WTC11 (cell line): ENCODE measurements at regions not wholly inside any gene's neighbourhood (a gene's known extent, or its start where the extent isn't known, plus 50 kb on each side); places are given as distances from the start of the nearest gene placed in this dataset.

Source experiments
- ATAC-seq: fragments of 200-7000 bp; cut with Tn5 transposase; 2 replicates; pipeline ENCODE4 v1.10.0; 2021; ENCODE audit warnings: mild to moderate bottlenecking, moderate library complexity
- CTCF ChIA-PET: fragments of 300-600 bp; sonication (Branson Sonifier 250); formaldehyde crosslinking; loops from one replicate; lab custom pipeline; 2021; ENCODE audit warnings: antibody characterized with exemption; lab: Charles Lee
- POLR2A ChIA-PET: fragments of 350-600 bp; sonication (Branson Sonifier 250); formaldehyde crosslinking; loops from one replicate; lab custom pipeline; 2021; ENCODE audit warnings: antibody characterized with exemption; lab: Charles Lee
- DNase-seq: peaks from one replicate; pipeline ENCODE4 v3.0.0; 2021; ENCODE audit warnings: low spot score
- H3K27ac Mint-ChIP-seq: 2 replicates; pipeline ENCODE4 v1.8.0; 2021; ENCODE audit warnings: mixed read lengths
- H3K27me3 Mint-ChIP-seq: 2 replicates; pipeline ENCODE4 v1.8.0; 2021; ENCODE audit warnings: low read depth, mild to moderate bottlenecking, moderate library complexity, mixed read lengths
- H3K36me3 Mint-ChIP-seq: 2 replicates; pipeline ENCODE4 v1.8.0; 2021; ENCODE audit warnings: mixed read lengths
- H3K4me1 Mint-ChIP-seq: 2 replicates; pipeline ENCODE4 v1.8.0; 2022; ENCODE audit warnings: mixed read lengths
- H3K4me3 Mint-ChIP-seq: 2 replicates; pipeline ENCODE4 v1.8.0; 2021; ENCODE audit warnings: mild to moderate bottlenecking, moderate library complexity, mixed read lengths
- H3K9me3 Mint-ChIP-seq: 2 replicates; pipeline ENCODE4 v1.8.0; 2021; ENCODE audit warnings: mixed read lengths
- CBFB ChIP-seq: sonication (generic); formaldehyde crosslinking; IDR thresholded peaks from 2 replicates; pipeline ENCODE4 v1.8.1; 2022; ENCODE audit warnings: mild to moderate bottlenecking, low read depth, missing genetic modification reagents
- CREM ChIP-seq: sonication (generic); formaldehyde crosslinking; IDR thresholded peaks from 2 replicates; pipeline ENCODE4 v1.8.1; 2022; ENCODE audit warnings: mild to moderate bottlenecking, missing genetic modification reagents, moderate library complexity
- ETV6 ChIP-seq: sonication (generic); formaldehyde crosslinking; IDR thresholded peaks from 2 replicates; pipeline ENCODE4 v1.8.1; 2022; ENCODE audit warnings: mild to moderate bottlenecking, missing genetic modification reagents
- KAT7 ChIP-seq: sonication (generic); formaldehyde crosslinking; IDR thresholded peaks from 2 replicates; pipeline ENCODE4 v1.8.1; 2023; ENCODE audit warnings: missing genetic modification reagents, mild to moderate bottlenecking, borderline replicate concordance
- MXD4 ChIP-seq: fragments of 250-450 bp; sonication (Bioruptor Pico); IDR thresholded peaks from 2 replicates; pipeline ENCODE4 v1.8.0; 2021; ENCODE audit warnings: mild to moderate bottlenecking, moderate library complexity, borderline replicate concordance
- NFYB ChIP-seq: sonication (generic); formaldehyde crosslinking; conservative IDR thresholded peaks from 2 replicates; pipeline ENCODE4 v1.8.0; 2022; ENCODE audit warnings: low read depth, missing genetic modification reagents
- NR2C2 ChIP-seq: sonication (generic); formaldehyde crosslinking; IDR thresholded peaks from 2 replicates; pipeline ENCODE4 v1.8.0; 2022; ENCODE audit warnings: mild to moderate bottlenecking, missing genetic modification reagents
- OVOL2 ChIP-seq: fragments of 250-450 bp; sonication (Bioruptor Pico); IDR thresholded peaks from 2 replicates; pipeline ENCODE4 v1.9.0; 2021; ENCODE audit warnings: mild to moderate bottlenecking, borderline replicate concordance
- PRDM15 ChIP-seq: sonication (generic); formaldehyde crosslinking; IDR thresholded peaks from 2 replicates; pipeline ENCODE4 v1.8.0; 2022; ENCODE audit warnings: missing genetic modification reagents
- PREB ChIP-seq: sonication (generic); formaldehyde crosslinking; IDR thresholded peaks from 2 replicates; pipeline ENCODE4 v1.8.1; 2022; ENCODE audit warnings: mild to moderate bottlenecking, missing genetic modification reagents, moderate library complexity, borderline replicate concordance
- STAT6 ChIP-seq: sonication (generic); formaldehyde crosslinking; conservative IDR thresholded peaks from 2 replicates; pipeline ENCODE4 v1.8.1; 2023; ENCODE audit warnings: mild to moderate bottlenecking, low read depth, missing genetic modification reagents, moderate library complexity
- TCF7 ChIP-seq: sonication (generic); formaldehyde crosslinking; IDR thresholded peaks from 2 replicates; pipeline ENCODE4 v1.8.0; 2022; ENCODE audit warnings: mild to moderate bottlenecking, low read depth, missing genetic modification reagents, moderate library complexity
- TP53 ChIP-seq: sonication (generic); formaldehyde crosslinking; IDR thresholded peaks from 2 replicates; pipeline ENCODE4 v1.8.1; 2023; ENCODE audit warnings: mild to moderate bottlenecking, missing genetic modification reagents
- ZBTB21 ChIP-seq: sonication (generic); formaldehyde crosslinking; IDR thresholded peaks from 2 replicates; pipeline ENCODE4 v1.8.1; 2023; ENCODE audit warnings: mild to moderate bottlenecking, missing genetic modification reagents, borderline replicate concordance
- ZMAT4 ChIP-seq: fragments of 250-450 bp; sonication (Bioruptor Pico); IDR thresholded peaks from 2 replicates; pipeline ENCODE4 v1.9.0; 2021; ENCODE audit warnings: mild to moderate bottlenecking
- ZNF121 ChIP-seq: sonication (generic); formaldehyde crosslinking; IDR thresholded peaks from 2 replicates; pipeline ENCODE4 v1.8.0; 2023; ENCODE audit warnings: missing genetic modification reagents
- ZNF416 ChIP-seq: fragments of 250-450 bp; sonication (Bioruptor Pico); IDR thresholded peaks from 2 replicates; pipeline ENCODE4 v1.9.0; 2021; ENCODE audit warnings: mild to moderate bottlenecking, inconsistent platforms
- ZSCAN18 ChIP-seq: fragments of 250-450 bp; sonication (Bioruptor Pico); IDR thresholded peaks from 2 replicates; pipeline ENCODE4 v2.1.2; 2022; ENCODE audit warnings: mild to moderate bottlenecking, moderate library complexity

- H3K27me3 Mint-ChIP-seq: no peaks in the 10 kb centered on the region
- H3K4me3 Mint-ChIP-seq: no peak overlapping the region
- ChIA-PET CTCF (no interaction called here), POLR2A (no interaction called here)
- DNase-seq: no peak
- no peaks in the 10 kb centered on the region for H3K4me1 Mint-ChIP-seq
- TF ChIP-seq ZMAT4 (CRISPR knock-in tag) (no peak), CBFB (CRISPR knock-in tag) (no peak), ZBTB21 (CRISPR knock-in tag) (no peak), NR2C2 (CRISPR knock-in tag) (no peak), TCF7 (CRISPR knock-in tag) (no peak), NFYB (CRISPR knock-in tag) (no peak), STAT6 (CRISPR knock-in tag) (no peak), KAT7 (no peak), PREB (no peak), TP53 (CRISPR knock-in tag) (no peak), CREM (CRISPR knock-in tag) (no peak)
- TF ChIP-seq, all 79 proteins: peak for 0
- no peak overlapping the region for H3K27ac Mint-ChIP-seq
- no peak for ATAC-seq
- no peaks in the 10 kb centered on the region for H3K36me3 Mint-ChIP-seq
- H3K9me3 Mint-ChIP-seq: no peaks in the 10 kb centered on the region
These were observed 253.0 kb upstream of the NDST4 start for GRCh38 chr4:115366390-115366789.

- H3K4me1 Mint-ChIP-seq: no peaks in the 10 kb centered on the region
These were observed 251.8 kb upstream of the NDST4 start for GRCh38 chr4:115365185-115365584.

GRCh38 chr4:115361781-115362180 is 248.4 kb upstream of the NDST4 start:
- POLR2A ChIA-PET: no interaction called here
- ATAC-seq (no peak), DNase-seq (no peak)
- Mint-ChIP-seq H3K27ac (no peak overlapping the region), H3K27me3 (no peaks in the 10 kb centered on the region), H3K36me3 (no peaks in the 10 kb centered on the region), H3K4me1 (no peaks in the 10 kb centered on the region), H3K4me3 (no peak overlapping the region), H3K9me3 (peaks cover 4% of the 10 kb centered on the region; the same call in 1 of the 2 replicates)
- TF ChIP-seq CREM (CRISPR knock-in tag): no peak
- TF ChIP-seq ZNF121 (CRISPR knock-in tag): no peak
- no peak for TF ChIP-seq PRDM15
- no peak for TF ChIP-seq ZNF416 (CRISPR knock-in tag)
- no peak for TF ChIP-seq TCF7 (CRISPR knock-in tag)
- TF ChIP-seq MXD4 (CRISPR knock-in tag): no peak
- no peak for TF ChIP-seq ZSCAN18
- no peak for TF ChIP-seq OVOL2 (CRISPR knock-in tag)
- no peak for TF ChIP-seq ETV6 (CRISPR knock-in tag)
- CTCF ChIA-PET: no interaction called here

More at GRCh38 chr4:115365185-115365584, 251.8 kb upstream of the NDST4 start:
- TF ChIP-seq NR2C2 (CRISPR knock-in tag): no peak
- no peak overlapping the region for H3K27ac Mint-ChIP-seq
- no peak overlapping the region for H3K4me3 Mint-ChIP-seq
- H3K9me3 Mint-ChIP-seq: no peaks in the 10 kb centered on the region
- POLR2A ChIA-PET: no interaction called here
- H3K27me3 Mint-ChIP-seq: no peaks in the 10 kb centered on the region
- CTCF ChIA-PET: no interaction called here
- no peak for DNase-seq
- no peak for ATAC-seq
- H3K36me3 Mint-ChIP-seq: no peaks in the 10 kb centered on the region
